Naive B cell (primary cell): ENCODE measurements at regions not wholly inside any gene's neighbourhood (a gene's known extent, or its start where the extent isn't known, plus 50 kb on each side); places are given as distances from the start of the nearest gene placed in this dataset.
A peak's percentile ranks its signal among the peaks of the same experiment; 100 is the strongest.
"Not testable (repeated sequence)": the region's sequence is repeated elsewhere in the genome, so short reads cannot be mapped to it uniquely, and the experiment has no call there.

Experiments
- ATAC-seq, 2 donors: fragments of 150-1000 bp; cut with Tn5 transposase; 2 replicates each; pipeline ENCODE4 v1.10.0; 2021; ENCODE audit warnings: low read depth in 2 of 2, mild to moderate bottlenecking in 2 of 2, moderate library complexity in 2 of 2
- DNase-seq: peaks from one replicate; pipeline ENCODE4 v3.0.0; 2022
- H3K27ac Mint-ChIP-seq, 6 donors: one replicate each; pipeline ENCODE4 v1.8.0; 2020 to 2022; ENCODE audit warnings: mild to moderate bottlenecking in 6 of 6, mixed read lengths in 6 of 6, moderate library complexity in 5 of 6, inconsistent platforms in 2 of 6
- H3K27me3 Mint-ChIP-seq, 3 donors: one replicate each; pipeline ENCODE4 v1.8.0; 2021 to 2022; ENCODE audit warnings: mixed read lengths in 3 of 3, mild to moderate bottlenecking in 1 of 3
- H3K36me3 Mint-ChIP-seq, 2 donors: one replicate each; pipeline ENCODE4 v1.8.0; 2020 to 2022; ENCODE audit warnings: mixed read lengths in 2 of 2, inconsistent platforms in 1 of 2, mild to moderate bottlenecking in 1 of 2
- H3K4me1 Mint-ChIP-seq, 3 donors: one replicate each; pipeline ENCODE4 v1.8.0; 2020 to 2022; ENCODE audit warnings: mixed read lengths in 3 of 3, inconsistent platforms in 1 of 3, mild to moderate bottlenecking in 1 of 3, moderate library complexity in 1 of 3
- H3K4me3 Mint-ChIP-seq, 8 donors: one replicate each; pipeline ENCODE4 v1.8.0; 2020 to 2022; ENCODE audit warnings: mild to moderate bottlenecking in 8 of 8, mixed read lengths in 8 of 8, moderate library complexity in 8 of 8, inconsistent platforms in 2 of 8
- H3K9me3 Mint-ChIP-seq, 7 donors: one replicate each; pipeline ENCODE4 v1.8.0; 2020 to 2022; ENCODE audit warnings: mixed read lengths in 7 of 7, mild to moderate bottlenecking in 5 of 7, inconsistent platforms in 2 of 7, moderate library complexity in 1 of 7

DNA sequence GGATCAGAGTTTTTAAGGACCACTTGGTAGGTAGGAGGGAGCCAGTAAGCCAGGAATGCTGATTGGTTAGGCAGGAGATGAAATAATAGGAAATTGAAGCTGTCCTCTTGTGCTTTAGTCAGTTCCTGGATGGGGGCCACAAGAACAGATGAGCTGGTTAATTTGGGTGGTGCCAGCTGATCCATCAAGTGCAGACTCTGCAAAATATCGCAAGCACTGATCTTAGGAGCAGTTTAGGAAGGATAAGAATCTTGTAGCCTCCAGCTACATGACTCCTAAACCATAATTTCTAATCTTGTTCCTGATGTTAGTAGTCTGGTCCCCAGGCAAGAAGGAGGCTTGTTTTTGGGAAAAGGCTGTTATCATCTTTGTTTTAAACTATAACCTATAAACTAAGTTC is 117.9 kb upstream of the GPR12 start:
- Mint-ChIP-seq H3K4me1 (no peaks in the 10 kb centered on the region), H3K9me3 (peaks cover 6 to 27% (median 10%) of the 10 kb centered on the region in 7 donors), H3K27me3 (peaks cover 16 to 31% (median 28%) of the 10 kb centered on the region in 3 donors), H3K4me3 (no peak overlapping the region), H3K27ac (no peak overlapping the region), H3K36me3 (no peaks in the 10 kb centered on the region)
- ATAC-seq: no peak
- no peak for DNase-seq

DNA sequence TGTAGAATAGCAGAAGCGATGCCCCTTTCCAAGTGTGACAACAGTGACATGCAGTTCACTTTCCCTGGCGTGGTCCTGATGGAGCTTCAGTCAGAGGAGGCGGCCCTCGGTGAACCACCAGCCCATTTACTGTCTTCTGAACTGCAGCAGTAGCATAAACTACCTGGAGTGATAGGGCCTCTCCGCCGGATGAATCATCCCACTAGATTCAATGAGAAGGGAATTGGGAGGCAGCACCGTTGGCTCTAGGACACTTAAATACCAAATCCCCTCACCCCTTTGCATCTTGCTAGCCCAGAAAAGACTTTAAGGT is 112.8 kb upstream of the GPR12 start:
- Mint-ChIP-seq H3K4me3 (no peak overlapping the region), H3K36me3 (no peaks in the 10 kb centered on the region), H3K9me3 (peaks cover 6 to 24% (median 10%) of the 10 kb centered on the region in 7 donors), H3K4me1 (no peaks in the 10 kb centered on the region), H3K27ac (no peak overlapping the region), H3K27me3 (peaks cover 17 to 34% (median 18%) of the 10 kb centered on the region in 3 donors)
- DNase-seq: no peak
- no peak for ATAC-seq

DNA sequence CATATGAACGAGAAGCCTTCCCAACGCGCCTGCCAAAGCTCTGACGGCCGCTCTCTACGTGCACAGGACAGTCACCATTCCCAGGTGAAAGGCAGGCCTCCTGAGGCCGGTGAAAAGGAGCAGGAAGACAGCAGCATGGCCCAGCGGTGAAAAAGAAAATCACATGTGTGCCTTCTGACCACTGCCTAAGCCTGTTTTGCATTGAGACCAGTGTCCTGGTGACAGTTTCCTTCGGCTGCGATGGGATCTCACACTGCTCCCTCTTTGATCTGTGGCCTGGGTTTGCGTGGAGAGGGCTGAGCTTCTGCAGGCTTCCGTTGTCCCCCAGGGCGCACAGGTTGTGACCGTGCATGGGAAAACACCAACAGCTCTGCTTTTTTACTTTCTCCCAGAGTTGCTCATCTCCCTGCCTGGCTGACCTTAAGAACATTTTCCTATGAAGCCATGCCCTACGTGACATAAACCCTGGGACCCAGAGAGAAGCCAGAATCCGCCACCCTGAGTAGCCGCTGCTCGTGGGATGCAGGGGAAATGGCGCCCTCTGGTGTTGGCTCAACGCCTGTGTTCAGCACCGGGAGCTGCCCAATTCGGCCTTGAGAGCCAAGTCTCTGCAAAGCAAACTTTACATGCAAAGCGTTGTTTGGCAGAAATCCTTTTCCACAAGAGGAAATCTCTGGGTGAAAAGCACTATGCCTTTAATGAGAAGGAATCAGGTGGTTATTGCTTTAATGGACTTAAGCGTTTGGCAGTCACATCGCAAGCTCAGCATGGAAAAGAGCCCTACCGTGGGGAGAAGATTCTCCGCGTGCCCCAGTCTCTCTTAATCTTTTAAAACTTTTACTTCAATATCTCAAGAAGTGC is 112.2 kb upstream of the GPR12 start:
- H3K9me3 Mint-ChIP-seq: peaks cover 3 to 18% (median 10%) of the 10 kb centered on the region in 7 donors
- no peak for ATAC-seq

DNA sequence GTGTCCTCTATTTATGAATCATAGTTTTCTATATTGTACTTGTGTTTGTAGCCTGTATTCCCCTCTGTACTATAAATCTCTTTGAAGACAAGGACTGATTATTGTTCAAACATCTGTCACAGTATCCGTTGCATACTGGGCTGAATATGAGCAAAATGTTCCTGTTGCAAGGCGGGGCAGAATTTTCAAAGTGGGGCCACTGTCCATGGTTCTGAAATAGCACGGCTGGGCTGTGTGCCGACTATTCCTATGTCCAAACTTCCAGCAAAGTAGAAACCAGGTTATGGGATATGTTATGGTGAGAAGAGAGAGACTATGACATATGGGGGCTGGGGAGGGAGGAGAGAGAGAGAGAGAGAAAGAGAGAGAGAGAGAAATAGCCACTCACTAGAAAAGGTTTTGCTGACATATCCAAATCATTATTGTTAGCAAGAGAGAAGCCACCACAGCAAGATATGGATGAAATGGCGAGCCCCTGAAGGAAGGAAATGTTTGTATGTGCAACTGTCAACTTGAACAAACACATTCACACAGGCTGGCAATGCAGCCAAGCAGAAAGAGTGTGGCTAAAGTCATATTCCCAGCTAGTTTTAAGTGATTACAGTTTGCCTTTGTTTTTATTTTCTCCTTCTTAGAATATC is 107.0 kb upstream of the GPR12 start:
- DNase-seq: no peak
- H3K4me3 Mint-ChIP-seq: no peak overlapping the region

More for the DNA sequence above, 112.2 kb upstream of the GPR12 start:
- DNase-seq: peak; percentile 12
- peaks cover 12 to 31% (median 12%) of the 10 kb centered on the region in 3 donors for H3K27me3 Mint-ChIP-seq
- no peaks in the 10 kb centered on the region for H3K36me3 Mint-ChIP-seq
- H3K4me1 Mint-ChIP-seq: no peaks in the 10 kb centered on the region
- no peak overlapping the region for H3K4me3 Mint-ChIP-seq
- no peak overlapping the region for H3K27ac Mint-ChIP-seq

DNA sequence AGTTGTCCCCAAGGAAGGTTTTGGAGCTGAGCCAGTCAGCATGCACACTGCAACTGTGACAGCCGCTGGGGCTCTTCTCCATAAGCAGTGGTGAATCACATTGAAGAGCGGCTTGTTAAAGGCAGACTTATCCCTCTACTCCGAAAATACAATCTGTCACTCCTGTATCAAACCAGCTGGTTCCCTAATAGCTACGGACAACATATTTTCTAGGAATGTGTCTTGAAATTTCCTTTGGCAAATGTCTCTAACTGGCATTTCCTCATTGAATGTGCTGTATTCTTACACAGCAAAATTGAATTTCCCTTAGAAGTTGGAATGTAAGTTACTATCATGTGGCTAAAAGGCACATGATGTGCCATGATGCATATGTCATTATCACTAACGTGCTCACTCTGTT is 104.0 kb upstream of the GPR12 start:
- peaks cover 10 to 28% (median 15%) of the 10 kb centered on the region in 3 donors for H3K27me3 Mint-ChIP-seq
- no peaks in the 10 kb centered on the region for H3K36me3 Mint-ChIP-seq
- H3K9me3 Mint-ChIP-seq: peaks cover 3 to 15% (median 5%) of the 10 kb centered on the region in 7 donors
- ATAC-seq: no peak
- no peak overlapping the region for H3K4me3 Mint-ChIP-seq
- no peak overlapping the region for H3K27ac Mint-ChIP-seq
- DNase-seq: no peak
- H3K4me1 Mint-ChIP-seq: no peaks in the 10 kb centered on the region

More for the DNA sequence above, 107.0 kb upstream of the GPR12 start:
- H3K36me3 Mint-ChIP-seq: no peaks in the 10 kb centered on the region
- H3K27ac Mint-ChIP-seq: no peak overlapping the region
- H3K4me1 Mint-ChIP-seq: no peaks in the 10 kb centered on the region
- ATAC-seq: no peak
- H3K27me3 Mint-ChIP-seq: peaks cover 9 to 15% (median 12%) of the 10 kb centered on the region in 3 donors
- peaks cover 0 to 4% (median 0%) of the 10 kb centered on the region in 7 donors for H3K9me3 Mint-ChIP-seq

DNA sequence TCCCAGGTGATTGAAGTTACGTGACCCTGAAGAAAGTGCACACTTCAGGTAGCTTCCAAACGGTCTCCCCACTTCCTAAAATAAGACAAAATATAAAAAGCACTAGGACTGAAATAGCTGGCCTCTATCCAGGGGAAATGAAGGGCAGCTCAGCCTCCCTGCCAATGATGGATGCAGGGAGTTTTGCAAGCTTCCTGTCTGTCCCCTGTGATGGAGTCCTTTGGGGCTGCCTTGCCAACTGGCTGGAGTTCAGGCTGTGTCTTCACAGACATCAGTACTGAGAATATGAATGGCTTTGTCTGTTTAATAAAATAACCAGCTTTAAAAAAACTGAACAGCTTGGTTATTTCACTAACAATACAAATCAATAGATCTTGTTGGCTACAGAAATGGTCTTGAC is 101.4 kb upstream of the GPR12 start:
- H3K27ac Mint-ChIP-seq: no peak overlapping the region
- peaks cover 3 to 15% (median 5%) of the 10 kb centered on the region in 7 donors for H3K9me3 Mint-ChIP-seq
- H3K27me3 Mint-ChIP-seq: peaks cover 15 to 46% (median 31%) of the 10 kb centered on the region in 3 donors
- no peak overlapping the region for H3K4me3 Mint-ChIP-seq
- DNase-seq (no peak), ATAC-seq (no peak)
- no peaks in the 10 kb centered on the region for H3K36me3 Mint-ChIP-seq
- no peaks in the 10 kb centered on the region for H3K4me1 Mint-ChIP-seq

DNA sequence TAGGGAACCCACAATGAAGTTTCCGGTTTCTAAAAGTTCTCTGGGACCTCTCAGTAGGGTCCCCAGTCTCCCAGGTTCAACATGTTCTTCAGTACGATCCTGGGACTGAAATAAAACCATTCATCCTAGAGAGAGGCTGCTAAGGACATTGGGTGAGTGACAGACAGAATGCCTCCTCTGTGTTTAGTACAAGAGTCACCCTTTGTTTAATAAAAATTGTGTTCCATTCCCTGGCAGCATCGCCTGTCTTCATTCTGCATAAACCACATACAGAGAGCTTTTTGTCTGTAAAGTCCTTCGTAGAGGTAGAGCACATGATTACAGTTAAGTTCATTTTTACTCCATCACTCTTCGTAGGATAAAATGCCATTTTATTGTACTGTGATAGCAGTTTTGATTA is 95.3 kb upstream of the GPR12 start:
- no peak for ATAC-seq
- Mint-ChIP-seq H3K4me3 (no peak overlapping the region), H3K36me3 (no peaks in the 10 kb centered on the region), H3K4me1 (no peaks in the 10 kb centered on the region), H3K27ac (no peak overlapping the region), H3K9me3 (peaks cover 3 to 18% (median 6%) of the 10 kb centered on the region in 7 donors), H3K27me3 (peaks cover 22 to 82% (median 54%) of the 10 kb centered on the region in 3 donors)
- no peak for DNase-seq

DNA sequence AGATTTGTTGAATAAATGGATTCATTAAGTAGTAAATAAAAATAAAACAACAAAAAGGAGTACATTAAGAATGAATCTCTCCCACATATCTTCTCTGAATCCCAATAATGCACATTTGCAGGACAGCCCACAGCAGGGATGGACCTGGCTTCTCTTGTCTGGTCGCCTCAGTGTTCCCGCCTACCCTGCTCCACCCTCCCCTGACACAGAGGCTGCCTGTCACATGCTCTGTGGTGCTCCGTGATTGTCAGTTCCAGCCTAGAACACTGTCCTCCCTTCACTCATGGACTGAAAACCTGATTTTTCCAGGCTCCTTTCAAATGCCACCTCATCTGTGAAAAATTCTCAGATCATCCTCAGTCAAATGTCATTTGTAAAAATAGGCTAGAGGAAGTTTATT is 94.5 kb upstream of the GPR12 start:
- Mint-ChIP-seq H3K27me3 (peaks cover 25 to 81% (median 60%) of the 10 kb centered on the region in 3 donors), H3K4me3 (no peak overlapping the region), H3K36me3 (no peaks in the 10 kb centered on the region), H3K9me3 (peaks cover 1 to 12% (median 5%) of the 10 kb centered on the region in 7 donors), H3K4me1 (no peaks in the 10 kb centered on the region), H3K27ac (no peak overlapping the region)
- no peak for DNase-seq
- ATAC-seq: no peak

DNA sequence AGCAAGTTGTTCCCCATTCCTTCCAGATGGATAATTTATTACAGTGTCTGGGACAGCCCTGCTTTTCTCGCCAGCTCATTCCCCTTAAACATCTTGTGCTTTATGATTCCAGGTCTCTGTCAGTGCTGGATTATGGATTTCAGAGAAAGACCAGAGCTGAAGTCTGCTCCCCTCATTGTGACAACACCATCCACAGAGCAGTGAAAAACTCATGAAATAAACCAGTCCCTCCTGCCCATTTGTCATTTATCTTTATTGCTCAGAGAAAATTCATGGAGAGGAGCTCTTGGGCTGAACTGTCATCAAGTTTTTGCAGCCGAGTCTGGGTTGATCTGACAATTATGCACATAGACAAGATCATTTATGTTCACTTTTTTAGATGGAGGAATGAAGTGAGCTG is 92.7 kb upstream of the GPR12 start:
- Mint-ChIP-seq H3K4me3 (no peak overlapping the region), H3K36me3 (no peaks in the 10 kb centered on the region), H3K4me1 (no peaks in the 10 kb centered on the region), H3K9me3 (peaks cover 0 to 6% (median 3%) of the 10 kb centered on the region in 7 donors), H3K27me3 (peaks cover 22 to 65% (median 54%) of the 10 kb centered on the region in 3 donors), H3K27ac (no peak overlapping the region)
- no peak for DNase-seq
- no peak for ATAC-seq

DNA sequence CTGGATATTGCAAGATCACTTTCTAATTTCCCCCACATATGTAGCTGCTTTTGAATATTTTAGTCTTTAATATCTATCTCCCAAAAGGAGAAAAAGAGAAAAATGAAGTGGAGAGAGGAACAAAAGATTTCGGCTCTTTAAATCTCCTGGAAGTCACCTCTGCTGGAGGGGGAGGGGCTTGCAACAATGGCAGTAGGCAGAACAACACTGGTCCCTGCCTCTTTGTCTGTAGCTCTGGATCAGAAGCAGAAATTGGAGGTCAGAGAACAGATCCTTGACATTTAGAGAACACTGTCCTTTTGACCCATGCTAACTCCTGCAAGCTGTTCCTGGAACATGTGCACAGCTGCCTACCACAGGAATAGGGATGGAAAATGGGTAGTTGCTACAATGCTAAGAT is 86.7 kb upstream of the GPR12 start:
- H3K27ac Mint-ChIP-seq: no peak overlapping the region
- H3K9me3 Mint-ChIP-seq: peaks cover 0 to 6% (median 3%) of the 10 kb centered on the region in 7 donors
- H3K4me3 Mint-ChIP-seq: no peak overlapping the region
- H3K27me3 Mint-ChIP-seq: peaks cover 27 to 37% (median 33%) of the 10 kb centered on the region in 3 donors
- ATAC-seq: no peak
- DNase-seq: no peak
- no peaks in the 10 kb centered on the region for H3K36me3 Mint-ChIP-seq
- no peaks in the 10 kb centered on the region for H3K4me1 Mint-ChIP-seq

DNA sequence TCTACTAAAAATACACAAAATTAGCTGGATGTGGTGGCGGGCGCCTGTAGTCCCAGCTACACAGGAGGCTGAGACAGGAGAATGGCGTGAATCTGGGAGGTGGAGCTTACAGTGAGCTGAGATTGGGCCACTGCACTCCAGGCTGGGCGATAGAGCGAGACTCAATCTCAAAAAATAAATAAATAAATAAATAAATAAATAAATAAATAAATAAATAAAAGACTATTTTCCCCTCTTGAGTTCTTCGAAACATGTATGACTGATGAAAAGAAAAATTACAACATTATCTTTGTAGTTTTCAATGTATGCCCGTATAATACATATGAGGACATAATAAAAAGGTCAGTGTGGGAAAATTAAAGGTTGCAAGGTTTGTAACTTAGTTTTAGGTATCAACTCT is 84.5 kb upstream of the GPR12 start:
- not testable (repeated sequence) for ATAC-seq, H3K9me3 Mint-ChIP-seq, H3K27ac Mint-ChIP-seq, H3K36me3 Mint-ChIP-seq, DNase-seq, H3K4me1 Mint-ChIP-seq
- peaks cover 22 to 34% (median 31%) of the 10 kb centered on the region in 3 donors for H3K27me3 Mint-ChIP-seq
- peak overlapping the region in 1 of 8 donors; percentile 35 for H3K4me3 Mint-ChIP-seq

DNA sequence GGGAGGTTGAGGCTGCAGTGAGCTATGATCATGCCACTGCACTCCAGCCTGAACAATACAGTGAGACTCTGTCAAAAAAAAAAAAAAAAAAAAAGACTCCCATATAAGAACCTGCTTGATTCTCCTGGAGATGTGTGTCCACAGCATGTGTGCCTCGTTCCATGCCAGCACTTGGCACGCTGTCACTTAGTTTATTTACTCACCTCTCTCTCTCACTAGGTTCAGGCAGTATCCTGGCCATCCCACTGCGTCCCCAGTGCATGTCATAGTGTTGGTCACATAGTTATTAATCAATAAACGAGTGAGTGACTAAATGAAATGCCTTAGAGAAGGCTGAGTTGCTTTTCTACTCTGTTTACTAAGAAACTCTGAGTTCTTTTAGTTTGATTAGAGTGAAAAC is 79.1 kb upstream of the GPR12 start:
- DNase-seq (no peak), ATAC-seq (no peak)
- Mint-ChIP-seq H3K4me3 (no peak overlapping the region), H3K27ac (no peak overlapping the region), H3K9me3 (peaks cover 0 to 4% (median 0%) of the 10 kb centered on the region in 7 donors), H3K27me3 (peaks cover 29 to 54% (median 49%) of the 10 kb centered on the region in 3 donors), H3K36me3 (no peaks in the 10 kb centered on the region), H3K4me1 (no peaks in the 10 kb centered on the region)

DNA sequence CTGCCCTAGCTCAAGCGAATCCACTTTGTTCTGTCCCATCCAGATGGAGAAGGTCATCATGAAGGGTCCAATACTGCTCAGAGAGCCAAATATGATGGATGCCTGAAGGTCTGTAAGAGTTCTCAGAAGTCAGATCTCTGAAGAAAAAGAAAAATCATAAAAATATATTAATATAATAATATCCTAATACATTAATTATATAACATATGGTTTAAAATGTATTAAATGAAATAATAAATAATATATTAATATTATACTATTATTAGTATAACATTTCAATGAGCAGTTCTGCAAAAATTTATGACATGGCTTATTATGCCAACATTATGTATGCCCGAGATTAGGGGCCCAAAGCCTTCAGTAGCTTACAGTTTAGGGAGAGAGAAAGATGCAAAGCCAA is 78.2 kb upstream of the GPR12 start:
- H3K4me3 Mint-ChIP-seq: no peak overlapping the region
- peaks cover 0 to 2% (median 0%) of the 10 kb centered on the region in 7 donors for H3K9me3 Mint-ChIP-seq
- no peaks in the 10 kb centered on the region for H3K4me1 Mint-ChIP-seq
- no peak for DNase-seq
- H3K36me3 Mint-ChIP-seq: no peaks in the 10 kb centered on the region
- H3K27me3 Mint-ChIP-seq: peaks cover 29 to 54% (median 50%) of the 10 kb centered on the region in 3 donors
- no peak overlapping the region for H3K27ac Mint-ChIP-seq
- ATAC-seq: no peak

DNA sequence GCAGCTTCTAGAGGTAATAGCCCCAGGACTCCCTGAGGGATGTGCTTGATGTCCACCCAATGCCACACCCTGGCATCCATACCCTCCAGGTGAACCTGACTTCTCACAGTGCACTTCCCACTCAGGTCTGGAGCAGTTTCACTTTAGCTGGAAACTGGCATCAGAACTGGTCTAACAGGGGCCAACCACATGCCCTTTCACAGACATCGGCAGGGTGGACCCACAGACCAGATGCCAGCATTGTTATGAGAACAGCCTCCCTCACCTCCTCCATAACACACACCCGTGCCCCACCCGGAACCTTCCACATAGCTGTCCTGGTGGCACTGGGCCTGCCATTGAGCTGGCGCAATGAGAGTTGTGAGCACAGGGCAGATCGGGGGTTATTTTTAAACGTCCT is 77.4 kb upstream of the GPR12 start:
- Mint-ChIP-seq H3K9me3 (peaks cover 0 to 2% (median 0%) of the 10 kb centered on the region in 7 donors), H3K27ac (peak overlapping the region in 1 of 6 donors; percentile 42), H3K27me3 (peaks cover 32 to 60% (median 58%) of the 10 kb centered on the region in 3 donors), H3K4me1 (no peaks in the 10 kb centered on the region), H3K36me3 (no peaks in the 10 kb centered on the region), H3K4me3 (no peak overlapping the region)
- ATAC-seq (no peak), DNase-seq (no peak)
